ENCODE measurements at regions not wholly inside any gene's neighbourhood (a gene's known extent, or its start where the extent isn't known, plus 50 kb on each side); places are given as distances from the start of the nearest gene placed in this dataset.

GRCh38 chr7:41047211-41047610, 655.7 kb downstream of the INHBA start:
- ATAC-seq, result no peak
- H3K27ac ChIP-seq (ENCODE audit: low read depth), result no peak overlapping the region
- peaks cover 8% of the 10 kb centered on the region; the same call in 2 of the 3 replicates for H3K4me1 Mint-ChIP-seq
- H3K27ac Mint-ChIP-seq, result no peak overlapping the region
- no peak overlapping the region for H3K4me3 ChIP-seq
- no peaks in the 10 kb centered on the region for H3K36me3 Mint-ChIP-seq (ENCODE audit: low read depth)
- no peaks in the 10 kb centered on the region for H3F3A ChIP-seq (replicated peaks; ENCODE audit: low read depth)
- H4K20me1 ChIP-seq (replicated peaks; ENCODE audit: insufficient read depth), result no peaks in the 10 kb centered on the region
- no peaks in the 10 kb centered on the region for H3K4me1 ChIP-seq (ENCODE audit: insufficient read depth)
- H3K27me3 Mint-ChIP-seq (ENCODE audit: insufficient read depth, low read depth, poor library complexity), result no peaks in the 10 kb centered on the region
- no peak overlapping the region for H3K4me3 Mint-ChIP-seq
- TF ChIP-seq CREB1 (CRISPR knock-in tag; IDR thresholded peaks at IDR 0.05; ENCODE audit: low read depth) (no peak), JUNB (IDR thresholded peaks at IDR 0.05; ENCODE audit: unreplicated experiment) (no peak), ZNF462 (CRISPR knock-in tag; IDR thresholded peaks at IDR 0.05) (no peak), NANOG (IDR thresholded peaks at IDR 0.05; ENCODE audit: borderline replicate concordance) (no peak), POLR2AphosphoS5 (IDR thresholded peaks at IDR 0.05; ENCODE audit: low read depth) (no peak), EZH2phosphoT487 (IDR thresholded peaks at IDR 0.05; ENCODE audit: unreplicated experiment) (no peak), EZH2 (IDR thresholded peaks at IDR 0.05; ENCODE audit: low read depth, unreplicated experiment) (no peak), STAT1 (IDR thresholded peaks at IDR 0.05; ENCODE audit: unreplicated experiment) (no peak), CTCF (conservative IDR thresholded peaks at IDR 0.05; ENCODE audit: low read depth in 2 of 2) (no peak), ZNF331 (CRISPR knock-in tag; IDR thresholded peaks at IDR 0.05; ENCODE audit: low read depth) (no peak), ZNF114 (CRISPR knock-in tag; IDR thresholded peaks at IDR 0.05) (no peak)
- TF ChIP-seq, protein P1, sequence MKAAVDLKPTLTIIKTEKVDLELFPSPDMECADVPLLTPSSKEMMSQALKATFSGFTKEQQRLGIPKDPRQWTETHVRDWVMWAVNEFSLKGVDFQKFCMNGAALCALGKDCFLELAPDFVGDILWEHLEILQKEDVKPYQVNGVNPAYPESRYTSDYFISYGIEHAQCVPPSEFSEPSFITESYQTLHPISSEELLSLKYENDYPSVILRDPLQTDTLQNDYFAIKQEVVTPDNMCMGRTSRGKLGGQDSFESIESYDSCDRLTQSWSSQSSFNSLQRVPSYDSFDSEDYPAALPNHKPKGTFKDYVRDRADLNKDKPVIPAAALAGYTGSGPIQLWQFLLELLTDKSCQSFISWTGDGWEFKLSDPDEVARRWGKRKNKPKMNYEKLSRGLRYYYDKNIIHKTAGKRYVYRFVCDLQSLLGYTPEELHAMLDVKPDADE (IDR thresholded peaks at IDR 0.05), result no peak
- TF ChIP-seq, protein P2, sequence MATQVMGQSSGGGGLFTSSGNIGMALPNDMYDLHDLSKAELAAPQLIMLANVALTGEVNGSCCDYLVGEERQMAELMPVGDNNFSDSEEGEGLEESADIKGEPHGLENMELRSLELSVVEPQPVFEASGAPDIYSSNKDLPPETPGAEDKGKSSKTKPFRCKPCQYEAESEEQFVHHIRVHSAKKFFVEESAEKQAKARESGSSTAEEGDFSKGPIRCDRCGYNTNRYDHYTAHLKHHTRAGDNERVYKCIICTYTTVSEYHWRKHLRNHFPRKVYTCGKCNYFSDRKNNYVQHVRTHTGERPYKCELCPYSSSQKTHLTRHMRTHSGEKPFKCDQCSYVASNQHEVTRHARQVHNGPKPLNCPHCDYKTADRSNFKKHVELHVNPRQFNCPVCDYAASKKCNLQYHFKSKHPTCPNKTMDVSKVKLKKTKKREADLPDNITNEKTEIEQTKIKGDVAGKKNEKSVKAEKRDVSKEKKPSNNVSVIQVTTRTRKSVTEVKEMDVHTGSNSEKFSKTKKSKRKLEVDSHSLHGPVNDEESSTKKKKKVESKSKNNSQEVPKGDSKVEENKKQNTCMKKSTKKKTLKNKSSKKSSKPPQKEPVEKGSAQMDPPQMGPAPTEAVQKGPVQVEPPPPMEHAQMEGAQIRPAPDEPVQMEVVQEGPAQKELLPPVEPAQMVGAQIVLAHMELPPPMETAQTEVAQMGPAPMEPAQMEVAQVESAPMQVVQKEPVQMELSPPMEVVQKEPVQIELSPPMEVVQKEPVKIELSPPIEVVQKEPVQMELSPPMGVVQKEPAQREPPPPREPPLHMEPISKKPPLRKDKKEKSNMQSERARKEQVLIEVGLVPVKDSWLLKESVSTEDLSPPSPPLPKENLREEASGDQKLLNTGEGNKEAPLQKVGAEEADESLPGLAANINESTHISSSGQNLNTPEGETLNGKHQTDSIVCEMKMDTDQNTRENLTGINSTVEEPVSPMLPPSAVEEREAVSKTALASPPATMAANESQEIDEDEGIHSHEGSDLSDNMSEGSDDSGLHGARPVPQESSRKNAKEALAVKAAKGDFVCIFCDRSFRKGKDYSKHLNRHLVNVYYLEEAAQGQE (IDR thresholded peaks at IDR 0.05; ENCODE audit: unreplicated experiment), result no peak
- no peak for DNase-seq (ENCODE audit: low spot score)
- H3K9me2 ChIP-seq (ENCODE audit: insufficient read depth), result no peaks in the 10 kb centered on the region
- peaks cover 2% of the 10 kb centered on the region; the same call in 2 of the 3 replicates for H3K9me3 Mint-ChIP-seq
- no peaks in the 10 kb centered on the region for H3K27me3 ChIP-seq (ENCODE audit: insufficient read depth)
- H3K79me2 ChIP-seq (replicated peaks; ENCODE audit: insufficient read depth), result no peaks in the 10 kb centered on the region
- no peak overlapping the region for H3K4me2 ChIP-seq
- H3K36me3 ChIP-seq (ENCODE audit: insufficient read depth), result no peaks in the 10 kb centered on the region
- H2AFZ ChIP-seq, result no peak overlapping the region

All from GM23338 (cell line).